Epidermal melanocyte (primary cell): ENCODE measurements at regions not wholly inside any gene's neighbourhood (a gene's known extent, or its start where the extent isn't known, plus 50 kb on each side); places are given as distances from the start of the nearest gene placed in this dataset.
"Not testable (repeated sequence)": the region's sequence is repeated elsewhere in the genome, so short reads cannot be mapped to it uniquely, and the experiment has no call there.

Experiments used
- DNase-seq: peaks from one replicate; pipeline ENCODE4 v3.0.0; 2011; ENCODE audit warnings: low spot score; ENCODE audit not compliant: insufficient read length

DNA sequence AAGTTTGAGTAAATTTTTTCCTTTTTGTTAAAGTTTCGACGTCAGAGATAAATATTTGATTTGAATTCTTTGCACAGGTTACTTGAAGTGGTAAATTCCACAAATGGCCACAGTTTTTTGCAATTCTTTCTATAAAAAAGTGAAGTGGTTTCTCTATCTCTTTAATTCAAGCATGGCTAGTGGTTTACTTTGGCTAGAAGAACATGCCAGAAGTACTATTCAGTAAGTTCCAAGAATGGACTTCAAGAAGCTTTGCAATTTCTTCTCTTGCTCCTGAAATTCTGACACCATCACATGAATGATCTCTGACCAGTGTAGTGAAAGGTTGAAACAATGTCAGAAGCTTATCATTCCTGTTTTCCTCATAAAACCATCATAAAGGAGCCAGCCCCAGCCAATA lies 55.7 kb upstream of the RNPC3 start:
- no peak for DNase-seq

DNA sequence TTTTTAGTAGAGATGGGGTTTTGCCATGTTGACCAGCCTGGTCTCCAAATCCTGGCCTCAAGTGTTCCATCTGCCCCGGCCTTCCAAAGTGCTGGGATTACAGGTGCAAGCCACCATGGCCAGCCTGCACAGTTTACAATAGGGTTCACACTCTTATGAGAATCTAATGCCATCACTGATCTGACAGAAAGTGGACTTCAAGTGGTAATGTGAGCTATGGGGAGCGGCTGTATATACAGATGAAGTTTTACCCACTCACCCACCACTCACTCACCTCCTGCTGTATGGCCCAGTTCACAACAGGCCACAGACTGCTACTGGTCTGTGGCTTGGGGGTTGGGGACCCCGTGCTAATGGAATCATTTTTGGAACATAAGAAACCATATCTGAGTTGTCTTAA lies 58.4 kb upstream of the RNPC3 start:
- DNase-seq, result no peak

DNA sequence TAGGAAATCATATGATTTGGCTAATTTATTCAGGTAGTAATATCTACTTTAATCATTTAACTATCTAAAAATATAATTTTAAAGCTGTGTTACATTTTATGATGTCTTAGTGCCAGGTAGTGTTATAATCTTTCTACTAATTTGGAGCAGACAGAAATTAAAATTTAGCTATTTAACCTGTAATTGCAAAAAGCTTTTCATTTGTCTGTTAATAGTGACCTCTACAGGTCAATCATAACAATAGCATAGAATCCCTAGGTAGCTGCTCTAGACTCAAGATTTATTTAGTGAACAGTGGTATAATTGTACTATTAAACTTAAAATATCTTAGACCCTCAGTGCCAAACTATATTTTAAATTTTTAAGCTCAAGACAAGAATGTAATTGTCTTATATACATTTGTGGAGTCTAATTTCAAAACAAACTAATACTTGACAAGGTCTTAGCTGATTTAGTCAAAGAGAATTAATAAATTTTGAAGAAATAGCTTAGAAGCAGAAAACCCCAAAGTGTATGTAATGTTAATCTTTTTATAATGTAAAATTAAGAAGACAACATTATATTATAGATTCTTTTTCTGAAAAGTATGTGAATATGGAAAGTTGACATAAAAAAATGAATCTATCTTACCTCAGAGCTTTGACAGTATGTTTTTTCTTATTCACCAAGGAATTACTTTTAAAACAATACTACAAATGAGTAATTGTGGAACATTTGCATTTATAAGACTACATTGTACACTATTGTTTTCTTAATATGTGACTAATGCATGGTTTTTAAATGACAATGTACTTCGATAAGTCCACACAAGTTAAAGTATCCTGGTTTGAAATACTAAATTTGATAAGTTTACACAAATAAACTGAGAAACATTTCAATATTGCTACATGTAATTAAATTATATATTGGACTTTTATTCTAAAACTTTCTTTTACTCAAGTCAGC lies 64.1 kb upstream of the RNPC3 start:
- DNase-seq, result peak; percentile 33

DNA sequence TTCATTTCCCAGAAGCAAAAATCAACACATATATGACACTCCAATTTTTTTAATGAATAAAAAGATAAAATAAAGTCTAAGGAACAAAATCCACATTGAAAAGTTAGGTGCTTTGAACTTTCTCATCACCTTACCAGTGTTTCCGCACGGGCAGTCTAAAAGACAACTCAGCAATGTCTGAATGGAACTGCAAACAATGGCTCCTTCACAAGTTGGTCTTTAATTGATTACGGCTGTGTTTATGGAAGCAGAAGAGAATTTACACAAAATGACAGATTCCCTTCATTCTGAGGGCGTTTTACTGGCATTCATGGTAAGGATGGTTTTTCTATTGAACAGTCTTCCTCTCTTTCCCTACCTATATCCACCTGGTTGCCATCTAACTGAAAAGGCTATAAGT lies 65.0 kb upstream of the RNPC3 start:
- DNase-seq, result no peak

DNA sequence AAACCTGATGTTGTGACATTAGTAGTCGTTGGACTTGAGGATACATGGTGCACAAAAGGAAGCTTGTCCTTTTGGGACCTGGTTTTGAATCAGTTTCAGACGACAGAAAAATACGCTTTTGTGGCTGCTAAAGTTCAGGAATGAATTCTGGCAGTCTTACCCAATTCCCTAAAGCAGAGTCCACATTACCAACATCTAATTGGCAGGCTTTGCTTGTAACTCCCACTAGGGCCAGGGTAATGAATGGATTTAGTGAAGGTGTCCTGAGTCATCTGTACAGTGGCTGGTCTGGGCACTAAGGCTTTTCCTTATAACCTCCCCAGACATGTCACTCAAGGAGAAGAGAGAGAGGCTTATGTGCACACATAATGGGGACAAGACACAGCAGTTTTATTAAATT lies 66.2 kb upstream of the RNPC3 start:
- no peak for DNase-seq

DNA sequence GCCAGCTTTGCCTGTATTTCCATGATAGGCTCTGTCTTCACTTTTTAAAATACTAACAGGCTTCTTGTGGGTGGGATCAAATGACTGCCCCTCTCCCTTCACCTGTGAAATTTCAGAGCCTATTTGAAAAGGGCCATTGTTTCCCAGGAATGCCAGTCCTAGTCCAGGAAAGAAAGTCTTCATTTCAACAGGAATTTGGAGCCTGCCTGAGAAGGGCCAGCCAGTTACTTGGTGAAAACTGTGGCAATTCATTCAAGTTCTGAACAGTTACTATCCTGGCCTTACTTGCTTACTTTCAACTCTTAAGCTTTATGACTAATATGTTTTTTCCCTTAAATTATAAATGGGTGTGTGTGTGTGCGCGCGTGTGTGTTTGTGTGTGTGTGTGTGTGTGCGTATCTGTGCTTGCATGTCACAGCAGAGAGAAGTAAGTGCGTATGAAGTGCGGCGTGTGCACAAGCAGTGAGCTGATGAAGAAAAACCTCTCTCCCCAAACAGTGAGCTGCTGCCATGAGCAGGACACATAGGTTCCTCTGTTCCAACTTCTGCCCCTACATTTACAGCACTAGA lies 67.5 kb upstream of the RNPC3 start:
- no peak for DNase-seq

DNA sequence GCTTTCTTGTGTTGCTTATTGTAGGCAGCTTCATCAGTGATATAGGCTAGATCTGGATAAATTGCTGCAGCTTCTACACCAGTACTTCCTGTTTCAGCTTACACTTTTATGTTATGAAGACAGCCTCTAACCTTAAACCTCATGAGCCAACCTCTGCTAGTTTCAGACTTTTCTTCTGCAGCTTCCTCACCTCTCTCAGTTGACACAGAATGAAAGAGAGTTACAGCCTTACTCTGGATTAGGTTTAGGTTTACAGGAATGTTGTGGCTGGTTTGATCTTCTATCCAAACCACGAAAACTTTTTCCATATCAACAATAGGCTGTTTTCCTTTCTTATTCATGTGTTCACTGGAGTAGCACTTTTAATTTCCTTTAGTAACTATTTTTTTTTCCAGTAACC lies 76.9 kb upstream of the RNPC3 start:
- no peak for DNase-seq

DNA sequence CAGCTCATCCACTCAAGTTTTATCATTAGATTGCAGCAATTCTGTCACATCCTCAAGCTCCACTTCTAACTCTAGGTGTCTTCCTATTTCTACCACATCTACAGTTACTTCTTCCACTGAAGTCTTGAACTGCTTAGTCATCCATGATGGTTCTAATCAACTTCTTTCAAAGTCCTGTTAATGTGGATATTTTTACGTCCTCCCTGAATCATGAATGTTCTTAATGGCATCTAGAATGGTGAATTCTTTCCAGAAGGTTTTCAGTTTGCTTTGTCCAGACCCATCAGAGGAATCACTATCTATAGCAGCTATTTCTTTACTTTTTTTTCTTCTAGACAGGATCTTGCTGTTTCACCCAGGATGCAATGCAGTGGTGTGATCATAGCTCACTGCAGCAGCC lies 78.0 kb upstream of the RNPC3 start:
- DNase-seq, result no peak

DNA sequence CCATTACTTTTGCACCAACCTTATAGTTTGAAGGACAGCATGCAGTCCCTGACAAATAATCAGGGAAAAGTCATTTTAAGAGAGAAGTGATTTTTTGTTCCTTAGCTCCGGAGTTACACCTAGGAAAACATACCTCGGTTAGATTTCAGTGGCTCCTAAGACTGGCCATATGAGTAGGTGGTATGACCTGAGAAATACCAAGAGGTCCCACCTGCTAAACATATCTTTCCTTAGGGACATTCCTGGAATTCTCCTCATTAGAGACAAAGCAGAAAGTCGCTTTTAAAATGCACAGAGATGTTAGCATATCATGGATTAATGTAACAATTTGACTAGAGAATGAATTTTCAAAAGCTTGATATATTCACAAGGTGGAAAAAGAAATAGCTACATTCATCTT lies 84.2 kb upstream of the RNPC3 start:
- no peak for DNase-seq

DNA sequence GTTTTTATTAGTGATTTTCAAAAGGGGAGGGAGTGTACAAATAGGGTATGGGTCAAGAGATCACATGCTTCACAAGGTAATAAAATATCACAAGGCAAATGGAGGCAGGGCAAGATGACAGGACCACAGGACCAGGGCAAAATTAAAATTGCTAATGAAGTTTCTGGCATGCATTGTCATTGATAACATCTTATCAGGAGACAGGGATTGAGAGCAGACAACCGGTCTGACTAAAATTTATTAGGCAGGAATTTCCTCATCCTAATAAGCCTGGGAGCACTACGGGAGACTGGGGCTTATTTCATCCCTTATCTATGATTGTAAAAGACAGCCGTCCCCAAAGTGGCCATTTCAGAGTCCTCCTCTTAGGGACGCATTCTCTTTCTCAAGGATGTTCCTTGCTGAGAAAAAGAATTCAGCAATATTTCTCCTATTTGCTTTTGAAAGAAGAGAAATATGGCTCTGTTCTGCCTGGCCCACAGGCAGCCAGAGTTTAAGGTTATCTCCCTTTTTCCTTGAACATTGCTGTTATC lies 88.9 kb upstream of the RNPC3 start:
- not testable (repeated sequence) for DNase-seq

DNA sequence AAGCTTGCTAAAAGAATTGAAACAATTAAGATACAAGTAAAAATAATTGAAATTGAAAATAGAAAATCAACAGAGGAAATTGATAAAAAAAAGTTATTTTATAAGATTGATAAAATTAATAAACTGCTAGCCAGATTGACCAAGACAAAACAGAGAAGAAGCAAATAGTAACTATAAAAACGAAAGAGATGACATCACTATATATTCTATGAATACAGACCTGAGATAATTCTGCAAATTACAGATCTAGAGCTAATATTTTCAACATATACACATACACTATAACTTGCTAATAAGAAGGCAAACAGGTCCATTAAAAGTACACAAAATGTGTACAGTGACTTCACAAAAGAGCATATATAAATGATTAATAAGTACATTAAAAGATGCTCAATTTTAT lies 90.1 kb upstream of the RNPC3 start:
- no peak for DNase-seq

DNA sequence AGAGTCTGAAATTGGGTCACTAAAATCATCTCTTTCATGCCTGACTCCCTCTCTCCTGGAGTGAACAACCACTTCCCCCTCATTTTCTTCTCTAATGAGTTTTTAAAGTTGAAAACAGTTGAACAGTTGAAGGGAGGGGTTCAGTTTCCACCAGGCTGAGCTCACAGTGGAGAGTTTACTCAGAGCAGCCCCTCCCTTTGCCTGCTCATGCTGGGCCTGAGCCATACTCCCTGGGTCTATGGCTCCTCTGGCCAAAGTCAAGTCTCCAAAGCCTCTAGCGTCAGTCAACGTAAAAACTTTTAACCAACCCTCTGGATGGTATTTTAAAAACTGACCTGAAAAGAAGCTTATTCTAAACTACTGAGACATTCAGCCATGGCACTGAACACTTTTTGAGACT lies 100.8 kb upstream of the RNPC3 start:
- no peak for DNase-seq

DNA sequence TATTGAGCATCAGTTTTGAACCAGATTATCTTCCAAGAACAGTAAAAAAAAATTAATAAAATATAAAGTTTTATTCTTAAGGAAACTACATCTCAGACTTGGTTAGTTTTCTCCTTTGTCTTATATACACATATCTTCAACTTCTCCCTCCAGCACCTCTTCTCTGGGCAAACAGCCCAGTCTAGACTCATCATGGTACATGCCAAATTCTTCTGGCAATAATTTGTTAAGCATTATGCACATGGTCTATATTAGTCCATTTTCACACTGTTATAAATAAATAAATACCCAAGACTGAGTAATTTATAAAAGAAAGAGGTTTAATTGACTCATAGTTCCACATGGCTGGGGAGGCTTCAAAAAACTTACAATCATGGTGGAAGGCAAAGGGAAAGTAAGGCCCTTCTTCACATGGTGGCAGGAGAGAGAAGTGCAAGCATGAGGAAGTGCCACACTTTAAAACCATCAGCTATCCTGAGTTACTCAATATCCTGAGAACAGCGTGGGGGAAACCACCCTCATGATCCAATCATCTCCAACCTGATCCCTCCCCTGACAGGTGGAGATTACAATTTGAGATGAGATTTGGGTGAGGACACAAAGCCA lies 108.7 kb upstream of the RNPC3 start:
- no peak for DNase-seq

DNA sequence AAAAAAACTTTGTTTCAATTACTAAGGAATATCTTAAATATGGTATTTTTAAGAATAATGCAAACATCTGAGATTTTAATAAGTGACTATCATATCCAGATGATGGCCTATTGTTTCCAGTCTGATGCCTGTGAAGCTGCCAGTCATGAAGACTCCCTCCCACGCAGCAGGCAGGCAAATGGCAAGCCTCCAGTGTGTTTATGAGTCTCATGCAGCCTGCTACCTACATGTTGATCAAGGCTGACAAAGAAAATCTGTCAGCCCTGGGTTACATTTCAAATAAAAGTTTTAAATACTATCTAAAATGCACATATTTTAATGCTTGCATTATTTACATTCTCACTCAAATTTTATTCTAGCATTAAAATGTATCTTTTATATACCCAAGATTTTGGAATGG lies 137.6 kb upstream of the RNPC3 start:
- no peak for DNase-seq

DNA sequence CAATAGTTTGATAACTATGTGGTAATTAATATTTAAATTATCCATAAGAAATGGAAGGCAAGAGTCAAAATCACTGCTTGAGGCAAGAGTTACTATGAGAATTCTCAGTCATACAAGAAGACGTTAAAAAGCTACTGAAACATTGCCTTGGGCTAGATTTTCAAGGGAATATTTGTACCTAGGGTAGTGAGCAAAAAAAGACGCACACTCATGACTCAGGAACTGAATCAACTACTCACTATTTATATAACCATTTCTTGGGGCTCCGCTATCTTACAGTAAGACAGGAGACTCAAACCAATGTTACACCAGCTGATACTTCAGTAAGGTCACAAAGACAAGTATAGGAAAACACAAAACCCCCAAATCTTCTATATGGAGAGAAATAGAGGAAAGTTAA lies 151.5 kb upstream of the RNPC3 start:
- DNase-seq, result no peak

DNA sequence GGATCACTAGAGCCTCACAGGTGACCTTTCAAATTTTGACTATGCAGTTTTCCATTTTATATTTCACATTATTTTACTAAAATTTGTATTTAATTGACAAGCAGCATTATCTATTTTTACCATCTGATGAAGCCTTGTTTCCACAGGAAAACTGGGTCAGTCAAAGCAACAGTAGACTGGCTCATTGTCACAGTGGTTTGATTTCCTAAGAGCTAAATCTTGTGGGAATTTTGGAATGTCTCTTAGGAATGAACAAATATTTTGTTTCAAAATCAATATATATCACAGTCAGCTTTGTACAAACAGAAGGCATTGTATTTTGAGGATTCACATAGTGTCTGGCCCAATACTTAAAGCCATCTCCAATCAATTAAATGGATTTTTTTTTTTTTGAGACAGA lies 152.6 kb upstream of the RNPC3 start:
- no peak for DNase-seq

DNA sequence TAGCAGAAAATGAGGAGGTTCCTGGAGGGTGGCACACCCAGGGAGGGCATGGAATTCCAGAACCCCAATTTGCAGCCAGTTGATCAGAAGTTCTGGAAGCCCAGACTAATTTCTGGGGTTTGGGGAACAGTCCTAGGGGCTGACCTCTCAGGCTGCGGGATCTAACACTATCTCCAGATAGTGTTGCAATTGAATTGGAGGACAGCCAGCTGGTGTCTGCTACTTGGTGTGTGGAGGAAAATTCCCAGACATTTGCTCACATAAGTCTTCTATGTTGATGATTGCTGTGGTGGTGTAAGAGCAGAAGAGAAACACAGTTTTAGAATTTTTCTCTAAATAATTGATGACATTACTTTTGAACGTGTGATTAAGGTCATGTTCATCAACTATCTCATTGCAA lies 154.3 kb upstream of the RNPC3 start:
- no peak for DNase-seq

DNA sequence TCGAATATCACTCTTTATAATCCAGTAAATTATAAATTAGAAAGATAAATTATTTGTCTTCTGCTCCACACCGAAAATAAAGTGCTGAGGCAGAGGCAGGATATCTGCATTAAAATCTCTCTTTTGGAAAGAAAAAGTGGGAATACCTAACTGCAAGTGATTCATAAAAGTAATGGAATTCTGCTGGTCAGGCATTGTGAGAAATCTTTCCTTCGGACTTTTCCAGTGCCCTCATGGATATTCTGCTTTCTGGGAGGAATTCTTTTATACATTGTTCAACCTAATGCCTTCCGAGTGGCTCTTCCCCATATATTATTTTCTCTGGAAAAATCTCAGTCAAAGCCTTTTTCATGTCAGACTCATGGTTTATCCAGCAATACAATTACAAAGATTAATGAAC lies 158.3 kb upstream of the RNPC3 start:
- no peak for DNase-seq

DNA sequence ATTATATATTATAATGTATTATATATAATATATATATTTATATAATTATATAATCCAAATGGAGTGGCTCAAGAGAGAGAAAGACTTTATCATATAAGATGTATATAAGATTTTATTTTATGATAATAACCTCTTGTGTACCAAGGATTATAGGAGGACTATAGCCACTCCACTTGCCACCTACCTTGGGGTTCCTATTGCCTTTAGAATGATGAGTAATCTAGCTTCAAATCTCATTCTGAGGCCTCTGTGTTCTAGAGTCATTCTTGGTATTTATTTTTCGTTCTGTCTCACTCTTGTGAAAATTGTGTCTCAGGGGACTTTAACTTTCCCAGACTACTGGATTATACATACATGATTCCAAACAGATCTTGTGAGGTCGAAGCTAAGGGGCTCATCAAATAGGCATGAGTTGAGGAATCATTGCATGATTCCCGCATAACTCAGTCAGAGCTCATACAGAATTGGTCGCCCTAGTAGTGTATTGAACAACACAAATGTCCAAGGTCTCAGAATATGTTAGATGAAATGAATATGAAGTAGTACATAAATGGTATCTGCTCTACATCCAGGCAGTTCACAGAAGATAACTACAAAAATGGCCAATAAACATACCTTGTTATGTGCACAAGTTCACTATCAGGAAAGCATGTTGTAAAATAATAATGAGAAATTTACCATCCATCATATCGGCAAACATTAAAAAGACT lies 159.5 kb upstream of the RNPC3 start:
- DNase-seq, result no peak

DNA sequence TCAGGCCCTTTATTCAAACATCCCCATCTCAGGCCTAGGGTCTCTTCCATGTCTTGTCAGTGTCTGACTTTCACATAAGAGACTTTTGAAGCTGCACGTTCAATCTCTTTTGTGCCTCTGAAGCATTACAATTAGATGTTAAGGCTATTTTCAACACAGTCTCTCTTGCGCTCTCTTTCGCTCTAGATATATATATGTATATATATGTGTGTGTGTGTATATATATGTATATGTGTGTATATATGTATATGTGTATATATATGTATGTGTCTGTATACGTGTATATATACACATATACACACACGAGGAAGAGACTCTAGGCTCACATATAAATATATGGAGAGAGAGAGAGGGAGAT lies 162.5 kb upstream of the RNPC3 start:
- DNase-seq, result no peak

DNA sequence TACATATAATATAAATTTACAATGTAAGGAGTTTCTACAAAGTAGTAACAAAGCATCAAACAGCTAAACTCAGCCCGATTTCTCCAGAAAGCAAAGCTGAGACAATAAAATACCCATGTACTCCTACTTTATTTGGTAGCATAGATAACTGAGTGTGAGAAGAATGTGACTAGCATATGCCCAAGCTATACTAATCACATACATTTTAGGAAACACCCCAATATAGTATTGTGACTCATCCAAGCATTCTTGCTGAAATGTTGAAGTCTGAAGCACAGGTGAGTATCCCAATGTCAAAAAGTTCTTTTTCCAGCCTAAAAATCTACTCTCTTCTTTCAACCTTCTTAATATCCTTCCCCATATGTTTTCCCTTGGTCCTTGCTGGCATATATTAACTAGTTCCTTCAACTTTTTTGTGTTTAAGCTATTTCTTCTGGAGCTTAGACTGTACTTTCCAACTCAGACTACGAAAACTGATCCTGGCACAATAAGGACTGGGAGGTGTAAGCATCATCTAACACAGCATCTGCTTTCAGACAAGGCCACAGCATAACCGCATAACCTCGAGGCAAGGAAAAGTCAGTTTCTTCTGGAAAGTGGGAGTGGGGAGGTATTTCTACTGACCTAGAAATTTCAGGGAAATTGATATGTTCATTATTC lies 163.0 kb upstream of the RNPC3 start:
- DNase-seq, result no peak
